BE2C (cell line): ENCODE measurements at regions not wholly inside any gene's neighbourhood (a gene's known extent, or its start where the extent isn't known, plus 50 kb on each side); places are given as distances from the start of the nearest gene placed in this dataset.

ENCODE experiments used
- DNase-seq: peaks from one replicate; pipeline ENCODE4 v3.0.0-alpha.2; 2020
- H3K27me3 ChIP-seq: fragments of 250-450 bp; sonication (Bioruptor Pico); 2 replicates; pipeline ENCODE4 v1.5.1; 2020; ENCODE audit warnings: mild to moderate bottlenecking
- H3K36me3 ChIP-seq: fragments of 250-450 bp; sonication (Bioruptor Pico); 2 replicates; pipeline ENCODE4 v1.5.1; 2020; ENCODE audit warnings: mild to moderate bottlenecking
- H3K4me1 ChIP-seq: fragments of 250-450 bp; sonication (Bioruptor Pico); 2 replicates; pipeline ENCODE4 v1.5.1; 2020
- H3K4me3 ChIP-seq: 2 replicates; pipeline ENCODE4 v1.5.1; 2011; ENCODE audit warnings: low read depth, low read length
- H3K9me3 ChIP-seq: fragments of 250-450 bp; sonication (Bioruptor Pico); 2 replicates; pipeline ENCODE4 v1.5.1; 2020
- TF ChIP-seq, protein P1 (sequence below): IDR thresholded peaks from 2 replicates; pipeline ENCODE4 v1.5.1; 2012; ENCODE audit warnings: mild to moderate bottlenecking, low read depth, low read length

DNA sequence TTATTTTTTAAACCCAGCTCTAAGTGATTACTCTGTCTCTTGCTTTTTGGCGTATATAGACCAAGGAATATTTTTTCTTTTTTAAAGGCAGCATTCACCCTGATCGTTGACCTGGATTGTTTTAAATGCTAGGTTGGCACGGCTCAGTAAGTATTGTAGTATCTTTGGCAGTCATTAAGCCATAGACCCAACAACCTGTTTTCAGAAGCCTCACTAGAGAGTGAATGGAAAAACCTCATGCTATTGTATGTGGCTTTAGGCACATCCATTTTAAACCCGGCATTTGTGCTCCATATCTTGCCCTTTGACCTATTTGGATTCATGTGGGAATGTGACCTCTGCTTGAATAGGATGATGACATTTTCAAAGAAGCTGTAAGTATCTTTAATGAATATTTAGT lies 183.9 kb downstream of the SNCA start:
- Histone ChIP-seq H3K36me3 (no peaks in the 10 kb centered on the region), H3K4me1 (no peaks in the 10 kb centered on the region), H3K27me3 (no peaks in the 10 kb centered on the region), H3K4me3 (no peak overlapping the region), H3K9me3 (no peaks in the 10 kb centered on the region)
- TF ChIP-seq, protein P1, sequence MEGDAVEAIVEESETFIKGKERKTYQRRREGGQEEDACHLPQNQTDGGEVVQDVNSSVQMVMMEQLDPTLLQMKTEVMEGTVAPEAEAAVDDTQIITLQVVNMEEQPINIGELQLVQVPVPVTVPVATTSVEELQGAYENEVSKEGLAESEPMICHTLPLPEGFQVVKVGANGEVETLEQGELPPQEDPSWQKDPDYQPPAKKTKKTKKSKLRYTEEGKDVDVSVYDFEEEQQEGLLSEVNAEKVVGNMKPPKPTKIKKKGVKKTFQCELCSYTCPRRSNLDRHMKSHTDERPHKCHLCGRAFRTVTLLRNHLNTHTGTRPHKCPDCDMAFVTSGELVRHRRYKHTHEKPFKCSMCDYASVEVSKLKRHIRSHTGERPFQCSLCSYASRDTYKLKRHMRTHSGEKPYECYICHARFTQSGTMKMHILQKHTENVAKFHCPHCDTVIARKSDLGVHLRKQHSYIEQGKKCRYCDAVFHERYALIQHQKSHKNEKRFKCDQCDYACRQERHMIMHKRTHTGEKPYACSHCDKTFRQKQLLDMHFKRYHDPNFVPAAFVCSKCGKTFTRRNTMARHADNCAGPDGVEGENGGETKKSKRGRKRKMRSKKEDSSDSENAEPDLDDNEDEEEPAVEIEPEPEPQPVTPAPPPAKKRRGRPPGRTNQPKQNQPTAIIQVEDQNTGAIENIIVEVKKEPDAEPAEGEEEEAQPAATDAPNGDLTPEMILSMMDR = no peak
- no peak for DNase-seq

DNA sequence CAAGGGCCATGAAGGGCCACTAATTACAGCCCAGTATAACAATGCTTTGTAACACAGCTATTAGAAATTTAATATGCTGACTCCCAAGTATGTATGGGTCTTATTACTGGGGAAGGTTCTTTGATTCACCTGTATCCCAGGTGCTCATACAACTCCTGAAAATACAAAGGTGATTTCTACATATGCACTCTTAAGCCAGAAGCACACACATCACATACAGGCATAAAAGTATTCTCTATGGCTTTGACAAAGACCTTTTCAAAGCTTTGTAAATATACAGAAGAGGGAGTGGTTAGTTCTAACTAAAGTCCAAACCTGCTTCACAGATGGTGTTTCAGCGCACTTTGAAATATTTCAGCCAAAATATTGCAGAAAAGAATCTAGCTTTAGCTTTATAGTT lies 191.5 kb downstream of the SNCA start:
- H3K27me3 ChIP-seq = no peaks in the 10 kb centered on the region
- TF ChIP-seq, protein P1 = no peak
- no peaks in the 10 kb centered on the region for H3K4me1 ChIP-seq
- no peak for DNase-seq
- H3K36me3 ChIP-seq = no peaks in the 10 kb centered on the region
- H3K9me3 ChIP-seq = no peaks in the 10 kb centered on the region
- no peak overlapping the region for H3K4me3 ChIP-seq

DNA sequence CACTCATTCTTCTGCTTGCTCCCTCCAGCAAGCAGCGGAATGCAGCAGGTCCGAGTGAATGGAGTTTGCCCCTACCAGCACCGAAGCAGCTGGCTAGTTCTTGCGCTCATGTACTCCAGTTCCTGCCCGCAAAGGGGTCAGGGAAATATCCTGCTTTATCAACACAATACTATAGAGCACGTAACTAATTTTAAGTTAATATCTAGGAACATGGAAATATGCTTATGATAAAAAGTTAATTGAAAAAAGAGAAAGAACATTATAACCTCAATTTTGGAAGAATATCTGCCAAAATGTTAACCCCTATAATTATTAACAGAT lies 195.6 kb downstream of the SNCA start:
- no peaks in the 10 kb centered on the region for H3K36me3 ChIP-seq
- peak overlapping the region; percentile 8 for H3K4me3 ChIP-seq
- H3K4me1 ChIP-seq = no peaks in the 10 kb centered on the region
- H3K9me3 ChIP-seq = no peaks in the 10 kb centered on the region
- TF ChIP-seq, protein P1 = no peak
- DNase-seq = no peak
- no peaks in the 10 kb centered on the region for H3K27me3 ChIP-seq

DNA sequence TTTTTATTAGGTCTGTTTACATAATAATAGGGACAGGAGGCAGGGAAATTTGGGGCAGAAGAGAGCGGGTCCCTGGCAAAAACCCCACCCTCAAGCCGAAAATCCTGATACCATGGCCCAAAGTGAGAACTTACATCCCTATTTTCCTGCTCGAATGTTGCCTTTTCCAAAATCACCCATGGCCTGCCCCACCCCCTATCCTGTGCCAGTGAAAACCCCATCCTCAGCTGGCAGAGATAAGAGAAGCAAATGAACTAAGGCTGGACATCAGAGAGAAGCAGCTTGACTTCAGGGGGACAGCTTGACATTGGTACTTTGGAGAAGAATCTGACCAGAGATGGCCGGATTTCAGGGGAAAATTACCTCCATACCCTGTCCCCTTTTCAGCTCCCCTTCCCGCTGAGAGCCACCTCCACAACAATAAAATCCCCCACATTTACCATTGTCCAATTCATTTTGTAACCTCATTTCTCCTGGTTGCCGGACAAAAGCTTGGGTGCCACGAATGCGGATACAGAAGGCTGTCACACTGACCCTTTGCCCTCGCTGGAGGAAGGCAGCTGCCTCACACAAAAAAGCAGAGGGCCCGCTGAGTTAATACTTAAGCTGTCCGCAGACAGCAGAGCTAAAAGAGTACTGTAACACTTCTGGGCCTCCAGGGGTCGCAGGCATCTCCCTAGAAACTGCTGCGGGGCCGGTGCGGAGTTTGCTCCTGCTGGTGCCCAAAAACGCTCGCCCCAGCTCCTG lies 196.2 kb downstream of the SNCA start:
- Histone ChIP-seq H3K36me3 (no peaks in the 10 kb centered on the region), H3K27me3 (no peaks in the 10 kb centered on the region), H3K4me3 (peak overlapping the region; percentile 8), H3K4me1 (no peaks in the 10 kb centered on the region), H3K9me3 (no peaks in the 10 kb centered on the region)
- peak; percentile 68 for DNase-seq
- TF ChIP-seq, protein P1 = peak; percentile 75

DNA sequence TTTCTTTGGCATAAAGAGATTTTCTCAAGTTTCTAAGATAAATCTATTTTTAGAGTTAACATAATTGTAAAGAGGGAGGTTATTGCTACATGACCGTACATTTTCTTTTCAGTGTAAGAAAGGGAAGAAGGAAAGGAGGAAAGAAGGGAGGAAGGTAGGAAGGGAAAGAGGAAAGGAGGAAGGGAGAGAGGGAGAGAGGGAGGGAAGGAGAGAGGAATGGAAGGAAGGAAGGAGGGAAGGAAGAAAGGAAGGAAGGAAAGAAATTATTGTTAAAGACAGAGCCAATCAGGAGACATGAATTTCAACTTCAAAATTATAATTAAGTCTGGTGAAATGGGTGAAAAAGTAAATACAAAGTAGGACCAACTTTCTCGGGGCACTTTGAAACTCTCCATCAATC lies 197.6 kb downstream of the SNCA start:
- TF ChIP-seq, protein P1 = no peak
- Histone ChIP-seq H3K27me3 (peaks cover 4% of the 10 kb centered on the region; the same call in 1 of the 2 replicates), H3K4me1 (no peaks in the 10 kb centered on the region), H3K9me3 (no peaks in the 10 kb centered on the region), H3K36me3 (no peaks in the 10 kb centered on the region), H3K4me3 (no peak overlapping the region)
- no peak for DNase-seq

DNA sequence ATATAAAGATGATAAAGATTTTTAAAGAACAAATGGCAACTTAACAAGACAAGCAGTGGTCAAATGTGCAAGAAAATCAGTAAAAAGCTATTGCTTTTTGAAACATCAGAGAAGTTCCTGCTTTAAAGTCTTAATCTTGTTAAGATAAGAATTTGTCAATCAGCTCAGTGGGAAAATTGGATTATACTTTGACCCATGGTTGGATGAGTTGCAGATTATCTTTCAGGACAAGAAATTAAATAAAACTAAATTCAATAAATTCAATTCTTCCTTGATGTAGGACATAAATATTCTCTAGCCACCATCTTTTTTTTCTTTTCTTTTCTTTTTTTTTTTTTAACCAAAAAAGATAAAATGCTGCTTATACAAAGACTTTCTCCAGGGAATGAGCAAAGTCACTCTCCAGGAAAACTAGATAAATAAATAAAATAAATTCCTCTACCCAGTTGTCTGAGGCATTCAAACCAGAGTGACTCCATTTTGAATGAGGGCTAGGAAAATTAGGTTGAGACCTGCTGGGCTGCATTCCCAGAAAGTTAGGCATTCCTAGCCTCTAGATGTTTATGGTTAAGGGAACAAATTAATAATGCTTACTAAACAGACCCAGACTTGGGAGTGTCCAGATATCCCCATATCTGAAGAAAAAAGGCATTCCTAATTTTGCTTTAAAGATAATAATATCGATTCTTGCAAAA lies 211.2 kb downstream of the SNCA start:
- no peaks in the 10 kb centered on the region for H3K9me3 ChIP-seq
- H3K36me3 ChIP-seq = no peaks in the 10 kb centered on the region
- 0 out of 2 replicates have a peak, but pooled peaks cover 2% of the 10 kb centered on the region for H3K4me1 ChIP-seq
- TF ChIP-seq, protein P1 = no peak
- DNase-seq = no peak
- no peak overlapping the region for H3K4me3 ChIP-seq
- H3K27me3 ChIP-seq = no peaks in the 10 kb centered on the region; the same call in none of the 2 replicates
